Transverse colon (tissue), 4 donors: ENCODE measurements at regions not wholly inside any gene's neighbourhood (a gene's known extent, or its start where the extent isn't known, plus 50 kb on each side); places are given as distances from the start of the nearest gene placed in this dataset.

Experiments
- DNase-seq: peaks from one replicate; pipeline ENCODE4 v3.0.0-alpha.2; 2019
- H3K27ac ChIP-seq, 4 donors: fragments of 200-600 bp; sonication (generic); 2 replicates each; pipeline ENCODE4 v1.5.1; 2016 to 2018; ENCODE audit warnings: inconsistent platforms in 4 of 4
- H3K27me3 ChIP-seq: fragments of 200-600 bp; sonication (generic); 2 replicates; pipeline ENCODE4 v1.5.1; 2017; ENCODE audit warnings: inconsistent platforms
- H3K36me3 ChIP-seq, 4 donors: fragments of 200-600 bp; sonication (generic); 2 replicates each; pipeline ENCODE4 v1.5.1; 2017 to 2019; ENCODE audit warnings: inconsistent platforms in 4 of 4
- H3K4me1 ChIP-seq, 4 donors: fragments of 200-600 bp; sonication (generic); 2 replicates each; pipeline ENCODE4 v1.5.1; 2017 to 2020; ENCODE audit warnings: inconsistent platforms in 4 of 4
- H3K4me3 ChIP-seq, 4 donors: fragments of 200-600 bp; sonication (generic); 1 replicate in 1 of 4; 2 replicates in 3 of 4; pipeline versions ENCODE4 v1.5.1 to v1.6.1; 2017 to 2019; ENCODE audit warnings: inconsistent platforms in 4 of 4
- H3K9me3 ChIP-seq, 2 donors: fragments of 200-600 bp; sonication (generic); 2 replicates each; pipeline ENCODE4 v1.5.1; 2017 to 2019; ENCODE audit warnings: inconsistent platforms in 2 of 2
- EP300 ChIP-seq: sonication (generic); formaldehyde crosslinking; IDR thresholded peaks from one replicate; pipeline ENCODE4 v1.6.1; 2017; ENCODE audit warnings: antibody characterized with exemption, low read depth
- POLR2A ChIP-seq: fragments of 450-650 bp; IDR thresholded peaks from one replicate; pipeline ENCODE4 v1.6.1; 2016; ENCODE audit warnings: antibody characterized with exemption, mild to moderate bottlenecking, moderate library complexity
- POLR2AphosphoS5 ChIP-seq, 3 donors: sonication (generic); formaldehyde crosslinking; IDR thresholded peaks; one replicate each; pipeline ENCODE4 v1.6.1; 2016; ENCODE audit warnings: antibody characterized with exemption in 3 of 3
- WGBS, 2 donors: methylation state at CpG; one replicate each; pipeline ENCODE4 v1.1.5; 2018; ENCODE audit warnings: low coverage in 1 of 2; 5-methylcytosine and 5-hydroxymethylcytosine counted together
- in situ Hi-C, 4 donors: fragments of 200-750 bp; cut with MboI; loops; one replicate each; pipeline versions ENCODE4 v1.15.0 to v1.15.1; 2017; ENCODE audit warnings: low sequenced_read_pairs in 3 of 4, low pct_ligation_motif_present in 1 of 4, low pct_unique_long_range_greater_than_20kb in 1 of 4
- intact Hi-C: fragments of 100-400 bp; cut with DNase I; formaldehyde crosslinking; loops from one replicate; pipeline ENCODE4 v1.15.1; 2023; ENCODE audit warnings: low total_unique reads
- TF ChIP-seq, protein P1 (sequence below), 5 experiments: fragments of 200-600 bp in 3 of 5; fragments of 450-650 bp in 2 of 5; sonication (generic) in 3 of 5; IDR thresholded peaks; 1 replicate in 2 of 5; 2 replicates in 3 of 5; pipeline ENCODE4 v1.5.1; 2016 to 2017; ENCODE audit warnings: antibody characterized with exemption in 5 of 5, inconsistent platforms in 3 of 5, mild to moderate bottlenecking in 2 of 5, moderate library complexity in 1 of 5

GRCh38 chr18:30929718-30930117 is 112.8 kb downstream of the DSC3 start:
- no peak for DNase-seq
- no peaks in the 10 kb centered on the region for H3K36me3 ChIP-seq
- in situ Hi-C loops = no loop called here
- WGBS, 2 donors = 55% methylated on average over 2 of the region's 2 CpGs
- H3K4me3 ChIP-seq = no peak overlapping the region
- H3K27me3 ChIP-seq = no peaks in the 10 kb centered on the region
- TF ChIP-seq, protein P1, sequence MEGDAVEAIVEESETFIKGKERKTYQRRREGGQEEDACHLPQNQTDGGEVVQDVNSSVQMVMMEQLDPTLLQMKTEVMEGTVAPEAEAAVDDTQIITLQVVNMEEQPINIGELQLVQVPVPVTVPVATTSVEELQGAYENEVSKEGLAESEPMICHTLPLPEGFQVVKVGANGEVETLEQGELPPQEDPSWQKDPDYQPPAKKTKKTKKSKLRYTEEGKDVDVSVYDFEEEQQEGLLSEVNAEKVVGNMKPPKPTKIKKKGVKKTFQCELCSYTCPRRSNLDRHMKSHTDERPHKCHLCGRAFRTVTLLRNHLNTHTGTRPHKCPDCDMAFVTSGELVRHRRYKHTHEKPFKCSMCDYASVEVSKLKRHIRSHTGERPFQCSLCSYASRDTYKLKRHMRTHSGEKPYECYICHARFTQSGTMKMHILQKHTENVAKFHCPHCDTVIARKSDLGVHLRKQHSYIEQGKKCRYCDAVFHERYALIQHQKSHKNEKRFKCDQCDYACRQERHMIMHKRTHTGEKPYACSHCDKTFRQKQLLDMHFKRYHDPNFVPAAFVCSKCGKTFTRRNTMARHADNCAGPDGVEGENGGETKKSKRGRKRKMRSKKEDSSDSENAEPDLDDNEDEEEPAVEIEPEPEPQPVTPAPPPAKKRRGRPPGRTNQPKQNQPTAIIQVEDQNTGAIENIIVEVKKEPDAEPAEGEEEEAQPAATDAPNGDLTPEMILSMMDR (IDR thresholded peaks at IDR 0.05) = no peak
- TF ChIP-seq POLR2AphosphoS5 (IDR thresholded peaks at IDR 0.05) (no peak), EP300 (no peak), POLR2A (no peak)
- intact Hi-C loops = no loop called here
- H3K9me3 ChIP-seq = no peaks in the 10 kb centered on the region
- H3K4me1 ChIP-seq = no peaks in the 10 kb centered on the region
- H3K27ac ChIP-seq = no peak overlapping the region

- Histone ChIP-seq H3K36me3 (no peaks in the 10 kb centered on the region), H3K4me1 (no peaks in the 10 kb centered on the region), H3K9me3 (no peaks in the 10 kb centered on the region), H3K27me3 (no peaks in the 10 kb centered on the region), H3K27ac (no peak overlapping the region), H3K4me3 (no peak overlapping the region)
- in situ Hi-C loops = no loop called here
- intact Hi-C loops = no loop called here
- TF ChIP-seq POLR2A (no peak), POLR2AphosphoS5 (IDR thresholded peaks at IDR 0.05) (no peak)
- WGBS, 2 donors = 68 to 85% methylated on average over 2 of the region's 2 CpGs
- DNase-seq = no peak
Observed at GRCh38 chr18:30929065-30929464, 113.5 kb downstream of the DSC3 start.

DNA sequence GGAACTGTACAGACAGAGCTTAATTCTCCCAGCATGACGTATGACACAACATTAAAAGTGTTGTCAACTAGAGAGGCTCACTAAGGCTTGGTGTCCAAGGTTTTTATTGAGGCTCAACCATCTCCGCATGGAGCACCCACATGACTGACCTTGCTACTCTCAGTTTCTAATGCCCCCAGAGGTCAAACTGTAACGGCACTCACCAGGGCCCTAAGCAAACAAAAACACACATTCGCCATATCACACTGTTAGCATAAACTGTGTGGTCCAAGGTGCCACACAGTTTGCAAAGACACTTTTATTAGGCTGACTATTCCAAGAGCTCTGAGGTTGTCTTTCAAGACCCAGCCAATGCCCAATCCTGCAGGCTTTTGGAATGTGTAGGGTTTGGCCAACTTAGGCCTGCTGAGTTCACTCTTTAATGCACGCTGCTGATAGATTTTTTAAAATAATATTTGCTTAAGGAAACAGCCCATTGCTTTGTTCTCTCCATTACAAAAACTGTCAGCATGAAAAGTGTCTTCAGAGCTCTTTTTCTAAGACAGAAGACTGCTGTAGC is 114.9 kb downstream of the DSC3 start:
- DNase-seq = no peak
- H3K36me3 ChIP-seq = no peaks in the 10 kb centered on the region
- H3K27ac ChIP-seq = no peak overlapping the region
- H3K4me1 ChIP-seq = no peaks in the 10 kb centered on the region
- no peaks in the 10 kb centered on the region for H3K9me3 ChIP-seq
- H3K27me3 ChIP-seq = no peaks in the 10 kb centered on the region
- no peak overlapping the region for H3K4me3 ChIP-seq
- WGBS, 2 donors = 54 to 64% methylated on average over 3 to 5 of the region's 5 CpGs
- TF ChIP-seq, protein P1 (IDR thresholded peaks at IDR 0.05) = no peak
- no peak for TF ChIP-seq POLR2AphosphoS5 (IDR thresholded peaks at IDR 0.05)
- no peak for TF ChIP-seq EP300
- no peak for TF ChIP-seq POLR2A
- in situ Hi-C loops (no loop called here), intact Hi-C loops (no loop called here)

GRCh38 chr18:30927042-30927441 is 115.5 kb downstream of the DSC3 start:
- H3K27me3 ChIP-seq = no peaks in the 10 kb centered on the region
- no peaks in the 10 kb centered on the region for H3K36me3 ChIP-seq
- H3K27ac ChIP-seq = no peak overlapping the region
- intact Hi-C loops = no loop called here
- H3K4me3 ChIP-seq = no peak overlapping the region
- H3K4me1 ChIP-seq = no peaks in the 10 kb centered on the region
- 90 to 100% methylated on average over 1 of the region's 1 CpG for WGBS, 2 donors
- no peak for DNase-seq
- no peak for TF ChIP-seq POLR2AphosphoS5 (IDR thresholded peaks at IDR 0.05)
- no peak for TF ChIP-seq POLR2A
- TF ChIP-seq EP300 = no peak
- TF ChIP-seq, protein P1 (IDR thresholded peaks at IDR 0.05) = no peak
- no peaks in the 10 kb centered on the region for H3K9me3 ChIP-seq
- in situ Hi-C loops = no loop called here

DNA sequence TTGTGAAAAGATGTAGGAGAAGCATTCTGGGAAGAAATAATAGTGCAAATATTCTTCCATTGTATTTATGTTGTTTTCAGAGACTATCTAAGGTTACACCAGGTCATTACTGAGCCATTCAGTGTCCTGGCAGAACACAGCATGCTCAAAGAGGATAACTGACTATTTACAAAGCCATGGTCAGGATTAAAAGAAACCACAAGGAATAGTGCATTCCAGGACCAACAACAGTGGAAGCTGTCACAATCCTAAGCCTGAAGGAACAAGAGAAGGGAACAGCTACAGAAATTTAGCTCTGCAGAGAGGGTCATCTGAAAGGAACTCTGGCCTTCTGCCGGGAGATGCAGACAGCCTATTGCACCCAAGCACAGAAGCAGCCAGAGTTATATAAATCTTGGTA is 116.7 kb downstream of the DSC3 start:
- WGBS, 2 donors = 83% methylated on average over 1 of the region's 1 CpG
- H3K27ac ChIP-seq = no peak overlapping the region
- no peaks in the 10 kb centered on the region for H3K27me3 ChIP-seq

More for the DNA sequence above, 116.7 kb downstream of the DSC3 start:
- no peak for DNase-seq
- TF ChIP-seq, protein P1 (IDR thresholded peaks at IDR 0.05) = no peak
- TF ChIP-seq POLR2AphosphoS5 (IDR thresholded peaks at IDR 0.05) (no peak), POLR2A (no peak), EP300 (no peak)
- H3K9me3 ChIP-seq = no peaks in the 10 kb centered on the region
- H3K36me3 ChIP-seq = no peaks in the 10 kb centered on the region
- intact Hi-C loops (no loop called here), in situ Hi-C loops (no loop called here)
- H3K4me1 ChIP-seq = no peaks in the 10 kb centered on the region
- no peak overlapping the region for H3K4me3 ChIP-seq
